Medulla oblongata (tissue), 1 donor: ENCODE measurements at regions not wholly inside any gene's neighbourhood (a gene's known extent, or its start where the extent isn't known, plus 50 kb on each side); places are given as distances from the start of the nearest gene placed in this dataset.
A peak's percentile ranks its signal among the peaks of the same experiment; 100 is the strongest.

Source experiments
- DNase-seq: peaks from one replicate; pipeline ENCODE4 v3.0.0-alpha.2; 2015; ENCODE audit errors: extremely low spot score

GRCh38 chr2:145221032-145221431, 701.1 kb upstream of the ZEB2 start:
- no peak for DNase-seq

DNA sequence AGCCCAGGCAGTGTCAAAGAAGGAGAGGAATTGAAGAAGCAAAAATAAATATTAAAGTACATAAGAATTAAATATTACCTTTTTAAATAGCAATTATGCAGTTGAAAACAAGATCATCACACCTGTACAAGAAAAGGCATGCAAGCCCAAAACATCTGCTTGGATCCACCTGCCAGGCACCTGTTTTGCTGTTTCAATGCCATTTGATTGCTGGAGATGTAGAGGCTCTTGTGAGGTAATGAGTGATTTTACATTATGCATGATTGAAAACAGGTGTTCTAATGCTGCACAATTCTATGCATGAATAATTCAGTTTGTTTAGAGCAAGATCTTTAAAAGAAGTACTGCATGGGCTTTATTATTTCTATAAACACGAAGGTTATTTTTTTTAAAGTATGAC, 700.6 kb upstream of the ZEB2 start:
- no peak for DNase-seq

DNA sequence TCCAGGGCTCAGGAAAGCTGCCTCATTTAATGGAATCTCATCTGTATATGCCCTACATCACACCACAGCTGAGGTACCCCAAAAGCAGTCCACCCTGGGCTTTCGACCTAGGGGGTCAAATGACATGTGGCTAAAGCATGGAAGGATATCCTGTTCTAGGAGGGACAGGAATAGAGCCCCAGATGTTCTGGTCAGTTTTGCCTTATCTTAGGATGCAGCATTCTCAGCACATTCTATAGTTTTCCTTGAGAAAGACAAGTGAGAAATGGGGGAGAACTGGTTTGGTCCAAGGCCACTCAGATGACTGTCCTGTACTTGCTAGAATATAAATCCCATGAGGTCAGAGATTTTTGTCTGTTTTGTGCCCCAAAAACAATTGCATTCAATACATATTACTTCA, 688.0 kb upstream of the ZEB2 start:
- no peak for DNase-seq

DNA sequence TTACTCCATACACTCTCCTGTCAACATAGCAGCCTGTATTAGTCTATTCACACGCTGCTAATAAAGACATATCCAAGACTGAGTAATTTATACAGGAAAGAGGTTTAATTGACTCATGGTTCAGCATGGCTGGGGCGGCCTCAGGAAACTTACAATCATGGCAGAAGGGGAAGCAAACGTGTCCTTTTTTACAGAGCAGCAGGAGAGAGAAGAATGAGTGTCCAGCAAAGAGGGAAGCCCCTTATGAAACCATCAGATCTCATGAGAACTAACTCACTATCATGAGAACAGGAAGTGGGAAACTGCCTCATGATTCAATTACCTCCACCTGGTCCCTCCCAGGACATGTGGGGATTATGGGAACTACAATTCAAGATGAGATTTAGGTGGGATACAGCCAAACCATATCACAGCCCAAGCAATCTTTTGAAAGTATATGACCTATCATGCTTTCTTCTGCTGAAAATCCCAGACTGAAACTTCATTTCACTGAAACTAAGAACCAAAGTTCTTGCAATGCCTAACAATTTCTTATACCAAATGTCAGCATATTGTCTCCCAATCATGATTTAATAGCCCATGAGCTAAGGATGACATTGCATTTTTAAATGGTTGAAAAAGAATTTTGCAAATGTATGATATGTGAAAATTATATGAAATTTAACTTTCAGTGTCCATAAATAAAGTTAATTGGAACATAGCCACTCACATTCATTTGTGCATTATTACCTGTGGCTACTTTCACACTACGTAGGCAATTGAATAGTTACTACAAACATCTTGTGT, 686.8 kb upstream of the ZEB2 start:
- DNase-seq, result no peak

DNA sequence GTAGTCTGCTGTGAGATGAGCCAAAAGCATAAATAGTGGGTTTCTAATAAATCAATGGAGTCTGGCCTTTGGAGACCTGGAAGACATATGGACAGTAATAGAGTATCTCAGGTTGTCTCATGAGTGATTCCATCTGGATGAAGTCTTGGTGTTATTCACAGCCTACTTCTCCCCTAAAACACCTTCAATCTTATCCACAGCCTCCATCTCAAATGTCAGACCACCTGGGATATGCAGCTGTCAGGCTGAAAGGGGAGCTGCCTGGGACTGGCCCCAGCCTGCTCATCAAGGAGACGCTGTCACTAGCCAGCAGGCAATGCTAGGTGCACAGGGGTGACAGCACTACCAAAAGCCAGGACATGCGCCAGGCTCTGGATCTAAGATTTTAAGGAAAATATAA, 684.0 kb upstream of the ZEB2 start:
- no peak for DNase-seq

DNA sequence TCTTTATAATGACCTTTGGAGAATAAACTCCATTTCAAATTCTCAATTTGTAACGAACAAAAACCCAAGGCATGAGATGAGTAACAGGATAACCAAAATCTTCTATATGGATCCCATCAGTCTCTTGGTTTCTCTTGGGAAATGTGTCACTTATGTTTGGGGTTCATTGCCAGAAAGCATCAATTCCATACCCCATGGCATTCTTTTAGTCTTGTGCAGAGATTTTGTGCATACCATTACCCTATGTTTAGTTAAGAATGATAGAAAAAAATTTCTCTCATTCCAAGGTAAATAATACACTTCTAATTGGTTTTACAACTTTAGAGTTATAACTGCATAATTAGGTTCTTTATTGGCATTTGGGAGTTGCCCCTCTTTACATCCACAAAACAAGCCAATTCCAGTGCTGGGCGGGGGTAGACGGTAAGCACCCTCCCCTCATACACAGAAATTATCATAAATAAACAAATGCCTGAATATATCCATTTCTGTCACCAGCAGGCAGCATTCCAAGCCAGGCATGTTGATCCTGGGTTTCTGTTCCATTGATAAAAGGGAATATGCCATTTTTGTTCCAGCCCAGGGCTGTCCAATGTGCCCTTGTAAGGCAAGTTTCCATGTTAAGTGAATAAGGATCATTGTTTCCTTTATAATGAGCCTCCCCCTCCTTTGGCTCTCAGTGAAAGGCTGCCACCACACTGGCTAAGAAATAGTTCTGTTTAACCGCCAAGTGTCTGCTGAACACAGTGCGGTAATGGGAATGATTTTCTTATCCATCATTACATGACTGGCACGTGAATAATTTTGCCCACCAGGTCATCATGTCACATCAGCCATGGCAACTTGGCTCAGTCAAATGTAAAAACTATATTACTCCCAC, 680.1 kb upstream of the ZEB2 start:
- peak; percentile 91 for DNase-seq

GRCh38 chr2:145199042-145199441, 679.1 kb upstream of the ZEB2 start:
- DNase-seq, result peak; percentile 53

- DNase-seq, result no peak
These were observed 678.6 kb upstream of the ZEB2 start for GRCh38 chr2:145198555-145198954.

GRCh38 chr2:145197944-145198343, 678.0 kb upstream of the ZEB2 start:
- DNase-seq, result no peak

GRCh38 chr2:145194673-145195072, 674.8 kb upstream of the ZEB2 start:
- no peak for DNase-seq

DNA sequence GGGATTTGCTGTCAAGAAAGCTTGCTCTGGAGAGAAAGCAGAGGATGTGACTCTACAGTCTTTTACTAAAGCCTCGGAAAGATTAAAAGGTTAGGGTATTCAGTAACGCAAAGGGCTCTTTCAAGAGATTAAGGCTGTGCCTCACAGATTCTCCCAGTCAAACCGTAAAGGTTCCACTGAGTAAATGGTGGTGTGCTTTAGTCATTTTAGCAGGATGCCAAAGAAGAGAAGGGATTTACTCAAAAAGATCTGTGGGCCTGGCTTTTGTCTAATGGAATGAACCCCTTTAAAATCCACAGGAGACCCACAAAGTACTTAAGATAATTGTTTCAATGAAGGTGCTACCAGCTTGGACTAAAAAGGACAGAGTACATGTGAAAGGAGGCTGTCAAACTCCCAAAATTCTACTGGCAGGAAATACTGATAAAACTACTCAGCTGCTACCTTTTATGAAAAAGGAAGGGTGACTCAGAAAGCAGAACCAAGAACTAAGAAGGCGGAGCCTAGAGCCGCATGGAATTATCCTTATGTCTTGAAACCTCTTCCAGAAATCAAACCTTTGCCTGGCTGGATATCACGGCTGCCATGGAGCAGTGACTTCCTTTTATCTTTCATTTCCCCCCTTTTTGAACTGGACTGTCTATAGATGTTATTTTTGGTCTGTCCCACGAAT, 670.2 kb upstream of the ZEB2 start:
- no peak for DNase-seq

DNA sequence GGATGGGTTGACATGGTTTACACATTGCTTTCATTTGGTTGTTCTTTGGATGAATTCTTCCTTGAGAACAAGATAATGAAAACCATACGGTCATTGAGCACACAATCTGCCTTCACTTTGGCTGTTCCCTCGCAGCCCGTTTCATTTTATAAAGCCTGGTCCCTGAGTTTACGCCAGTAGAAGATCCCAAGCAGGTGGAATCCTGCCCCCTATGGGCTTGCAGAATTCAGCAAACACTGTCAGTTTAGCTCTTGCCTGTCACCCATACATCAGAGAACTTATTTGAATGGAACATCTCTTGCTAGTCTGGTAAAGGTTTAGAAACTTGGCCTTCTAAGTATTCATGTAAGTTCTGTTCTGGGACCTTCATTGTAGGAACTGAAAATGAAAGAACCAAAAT, 666.4 kb upstream of the ZEB2 start:
- DNase-seq, result peak; percentile 28

DNA sequence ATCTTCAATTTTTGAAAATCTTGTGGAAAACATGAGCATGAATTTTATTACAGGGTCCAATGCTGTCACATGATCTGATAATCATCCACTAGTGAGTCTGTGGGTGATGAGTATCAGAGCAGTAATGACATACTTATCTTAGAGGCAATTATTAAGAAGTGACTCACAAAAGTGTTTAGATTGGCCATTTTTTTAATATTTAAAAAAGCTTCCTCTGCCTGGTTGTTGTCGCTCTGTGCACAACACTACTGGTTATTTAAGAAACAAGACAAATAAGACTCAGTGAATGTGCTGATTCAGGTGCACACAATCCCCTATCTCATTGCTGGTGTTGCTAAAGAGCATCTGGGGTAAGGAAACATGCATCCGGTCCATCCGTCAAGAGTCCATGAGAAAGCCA, 665.8 kb upstream of the ZEB2 start:
- DNase-seq, result no peak

DNA sequence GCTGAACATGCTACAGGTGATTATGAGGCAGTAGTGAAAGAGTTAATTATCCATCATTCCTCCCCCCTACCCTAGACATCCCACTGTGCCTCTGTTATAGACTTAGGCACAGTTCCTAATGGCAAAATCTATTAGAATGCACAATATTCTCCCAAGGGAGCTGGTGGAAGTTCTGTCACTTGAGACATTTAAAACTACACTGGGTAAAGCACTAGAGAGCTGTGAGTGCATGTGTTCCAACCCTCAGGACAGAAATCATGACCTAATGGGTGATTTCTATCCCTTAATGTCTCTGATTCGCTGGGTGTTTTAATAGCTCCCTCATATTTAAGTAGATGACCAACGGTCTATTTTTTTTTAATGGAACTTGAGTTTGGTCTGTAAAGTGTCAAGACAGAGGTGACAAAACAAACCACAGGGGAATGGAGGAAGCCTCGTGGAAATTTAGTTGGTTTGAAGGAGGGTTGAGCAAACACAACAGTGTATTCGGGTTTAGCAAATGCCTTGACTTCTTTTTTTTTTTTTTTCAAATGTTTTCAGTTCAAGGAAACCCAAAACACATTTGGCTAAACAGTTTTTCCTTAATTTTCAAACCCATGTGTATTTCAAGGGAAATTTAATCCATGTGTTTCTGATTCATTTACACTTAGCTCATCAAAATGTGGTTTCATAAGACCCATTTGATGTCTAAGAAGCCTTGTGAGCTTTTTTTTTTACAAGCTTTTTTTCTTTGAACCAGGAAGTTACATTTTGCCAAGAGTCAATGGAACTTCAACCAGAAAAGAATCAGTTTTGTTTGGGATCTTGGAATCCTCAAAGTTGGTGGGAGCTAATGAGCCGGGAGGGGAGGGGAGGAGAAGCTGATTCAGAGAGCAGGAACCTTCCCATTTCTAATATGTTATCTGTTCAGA, 665.1 kb upstream of the ZEB2 start:
- no peak for DNase-seq

DNA sequence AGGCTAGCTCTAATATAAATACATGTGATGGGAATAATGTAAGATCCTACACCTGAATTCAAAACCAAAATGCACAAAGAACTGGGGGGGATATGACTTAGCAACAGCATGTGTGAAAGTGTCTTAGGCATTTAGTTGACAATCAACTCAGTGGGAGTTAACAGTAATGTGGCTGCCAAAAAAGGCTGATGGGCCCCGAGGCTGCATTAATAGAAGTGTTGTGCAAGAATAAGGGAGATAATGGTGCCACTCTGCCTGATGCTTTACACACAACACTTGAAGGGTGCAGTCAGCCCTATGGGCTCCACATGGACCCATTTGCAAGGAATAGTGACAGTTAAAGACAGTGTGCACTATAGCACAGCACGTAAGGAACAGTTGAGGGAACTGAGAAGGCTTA, 649.4 kb upstream of the ZEB2 start:
- DNase-seq, result no peak

GRCh38 chr2:145168091-145168490, 648.2 kb upstream of the ZEB2 start:
- DNase-seq, result no peak

- DNase-seq, result no peak
These were observed 646.9 kb upstream of the ZEB2 start for GRCh38 chr2:145166731-145167302.

DNA sequence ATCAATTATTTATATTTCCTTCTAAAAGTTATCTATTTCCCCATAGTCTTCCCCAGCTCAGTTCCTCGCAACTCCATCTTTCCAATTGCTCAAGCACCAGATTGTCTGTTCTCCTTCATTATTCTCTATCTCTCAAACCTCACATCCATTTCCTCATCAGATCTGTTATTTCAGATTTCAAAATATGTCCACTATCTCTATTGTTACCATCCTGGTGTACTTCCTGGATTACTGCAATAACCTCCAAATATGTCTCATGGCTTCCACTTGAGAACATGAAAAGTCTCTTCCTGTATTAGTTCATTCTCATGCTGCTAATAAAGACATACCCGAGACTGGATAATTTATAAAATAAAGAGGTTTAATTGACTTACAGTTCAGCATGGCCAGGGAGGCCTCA, 641.7 kb upstream of the ZEB2 start:
- DNase-seq, result no peak

- DNase-seq, result no peak
These were observed 640.9 kb upstream of the ZEB2 start for GRCh38 chr2:145160855-145161254.

DNA sequence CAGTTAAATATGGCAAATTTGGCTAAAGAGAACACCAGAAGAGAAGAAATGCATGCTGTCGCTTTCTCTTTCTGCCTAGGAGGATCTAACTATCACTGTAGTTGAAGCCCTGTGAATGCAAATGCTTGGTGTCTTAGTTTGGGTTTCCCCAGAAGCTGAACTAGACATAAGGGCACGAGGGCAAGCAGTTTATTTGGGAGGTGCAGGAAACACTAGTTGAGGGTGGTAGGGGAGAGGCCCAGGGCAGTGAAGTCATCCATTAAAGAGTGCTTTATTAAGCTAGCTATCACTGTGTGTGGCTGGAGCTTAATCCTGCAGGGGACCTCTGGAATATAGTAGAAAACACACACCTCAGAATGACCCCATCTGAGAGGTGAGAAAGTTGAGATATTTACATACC, 639.8 kb upstream of the ZEB2 start:
- no peak for DNase-seq
